ENCODE measurements at regions not wholly inside any gene's neighbourhood (a gene's known extent, or its start where the extent isn't known, plus 50 kb on each side); places are given as distances from the start of the nearest gene placed in this dataset.

GRCh38 chr1:184879876-184880557 is 94.3 kb downstream of the NIBAN1 start (continued):
- TF ChIP-seq, protein P1, sequence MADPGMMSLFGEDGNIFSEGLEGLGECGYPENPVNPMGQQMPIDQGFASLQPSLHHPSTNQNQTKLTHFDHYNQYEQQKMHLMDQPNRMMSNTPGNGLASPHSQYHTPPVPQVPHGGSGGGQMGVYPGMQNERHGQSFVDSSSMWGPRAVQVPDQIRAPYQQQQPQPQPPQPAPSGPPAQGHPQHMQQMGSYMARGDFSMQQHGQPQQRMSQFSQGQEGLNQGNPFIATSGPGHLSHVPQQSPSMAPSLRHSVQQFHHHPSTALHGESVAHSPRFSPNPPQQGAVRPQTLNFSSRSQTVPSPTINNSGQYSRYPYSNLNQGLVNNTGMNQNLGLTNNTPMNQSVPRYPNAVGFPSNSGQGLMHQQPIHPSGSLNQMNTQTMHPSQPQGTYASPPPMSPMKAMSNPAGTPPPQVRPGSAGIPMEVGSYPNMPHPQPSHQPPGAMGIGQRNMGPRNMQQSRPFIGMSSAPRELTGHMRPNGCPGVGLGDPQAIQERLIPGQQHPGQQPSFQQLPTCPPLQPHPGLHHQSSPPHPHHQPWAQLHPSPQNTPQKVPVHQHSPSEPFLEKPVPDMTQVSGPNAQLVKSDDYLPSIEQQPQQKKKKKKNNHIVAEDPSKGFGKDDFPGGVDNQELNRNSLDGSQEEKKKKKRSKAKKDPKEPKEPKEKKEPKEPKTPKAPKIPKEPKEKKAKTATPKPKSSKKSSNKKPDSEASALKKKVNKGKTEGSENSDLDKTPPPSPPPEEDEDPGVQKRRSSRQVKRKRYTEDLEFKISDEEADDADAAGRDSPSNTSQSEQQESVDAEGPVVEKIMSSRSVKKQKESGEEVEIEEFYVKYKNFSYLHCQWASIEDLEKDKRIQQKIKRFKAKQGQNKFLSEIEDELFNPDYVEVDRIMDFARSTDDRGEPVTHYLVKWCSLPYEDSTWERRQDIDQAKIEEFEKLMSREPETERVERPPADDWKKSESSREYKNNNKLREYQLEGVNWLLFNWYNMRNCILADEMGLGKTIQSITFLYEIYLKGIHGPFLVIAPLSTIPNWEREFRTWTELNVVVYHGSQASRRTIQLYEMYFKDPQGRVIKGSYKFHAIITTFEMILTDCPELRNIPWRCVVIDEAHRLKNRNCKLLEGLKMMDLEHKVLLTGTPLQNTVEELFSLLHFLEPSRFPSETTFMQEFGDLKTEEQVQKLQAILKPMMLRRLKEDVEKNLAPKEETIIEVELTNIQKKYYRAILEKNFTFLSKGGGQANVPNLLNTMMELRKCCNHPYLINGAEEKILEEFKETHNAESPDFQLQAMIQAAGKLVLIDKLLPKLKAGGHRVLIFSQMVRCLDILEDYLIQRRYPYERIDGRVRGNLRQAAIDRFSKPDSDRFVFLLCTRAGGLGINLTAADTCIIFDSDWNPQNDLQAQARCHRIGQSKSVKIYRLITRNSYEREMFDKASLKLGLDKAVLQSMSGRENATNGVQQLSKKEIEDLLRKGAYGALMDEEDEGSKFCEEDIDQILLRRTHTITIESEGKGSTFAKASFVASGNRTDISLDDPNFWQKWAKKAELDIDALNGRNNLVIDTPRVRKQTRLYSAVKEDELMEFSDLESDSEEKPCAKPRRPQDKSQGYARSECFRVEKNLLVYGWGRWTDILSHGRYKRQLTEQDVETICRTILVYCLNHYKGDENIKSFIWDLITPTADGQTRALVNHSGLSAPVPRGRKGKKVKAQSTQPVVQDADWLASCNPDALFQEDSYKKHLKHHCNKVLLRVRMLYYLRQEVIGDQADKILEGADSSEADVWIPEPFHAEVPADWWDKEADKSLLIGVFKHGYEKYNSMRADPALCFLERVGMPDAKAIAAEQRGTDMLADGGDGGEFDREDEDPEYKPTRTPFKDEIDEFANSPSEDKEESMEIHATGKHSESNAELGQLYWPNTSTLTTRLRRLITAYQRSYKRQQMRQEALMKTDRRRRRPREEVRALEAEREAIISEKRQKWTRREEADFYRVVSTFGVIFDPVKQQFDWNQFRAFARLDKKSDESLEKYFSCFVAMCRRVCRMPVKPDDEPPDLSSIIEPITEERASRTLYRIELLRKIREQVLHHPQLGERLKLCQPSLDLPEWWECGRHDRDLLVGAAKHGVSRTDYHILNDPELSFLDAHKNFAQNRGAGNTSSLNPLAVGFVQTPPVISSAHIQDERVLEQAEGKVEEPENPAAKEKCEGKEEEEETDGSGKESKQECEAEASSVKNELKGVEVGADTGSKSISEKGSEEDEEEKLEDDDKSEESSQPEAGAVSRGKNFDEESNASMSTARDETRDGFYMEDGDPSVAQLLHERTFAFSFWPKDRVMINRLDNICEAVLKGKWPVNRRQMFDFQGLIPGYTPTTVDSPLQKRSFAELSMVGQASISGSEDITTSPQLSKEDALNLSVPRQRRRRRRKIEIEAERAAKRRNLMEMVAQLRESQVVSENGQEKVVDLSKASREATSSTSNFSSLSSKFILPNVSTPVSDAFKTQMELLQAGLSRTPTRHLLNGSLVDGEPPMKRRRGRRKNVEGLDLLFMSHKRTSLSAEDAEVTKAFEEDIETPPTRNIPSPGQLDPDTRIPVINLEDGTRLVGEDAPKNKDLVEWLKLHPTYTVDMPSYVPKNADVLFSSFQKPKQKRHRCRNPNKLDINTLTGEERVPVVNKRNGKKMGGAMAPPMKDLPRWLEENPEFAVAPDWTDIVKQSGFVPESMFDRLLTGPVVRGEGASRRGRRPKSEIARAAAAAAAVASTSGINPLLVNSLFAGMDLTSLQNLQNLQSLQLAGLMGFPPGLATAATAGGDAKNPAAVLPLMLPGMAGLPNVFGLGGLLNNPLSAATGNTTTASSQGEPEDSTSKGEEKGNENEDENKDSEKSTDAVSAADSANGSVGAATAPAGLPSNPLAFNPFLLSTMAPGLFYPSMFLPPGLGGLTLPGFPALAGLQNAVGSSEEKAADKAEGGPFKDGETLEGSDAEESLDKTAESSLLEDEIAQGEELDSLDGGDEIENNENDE (IDR thresholded peaks at IDR 0.05; ENCODE audit: insufficient replicate concordance, low read length): no peak
- no peak for TF ChIP-seq CREB1 (IDR thresholded peaks at IDR 0.05)
